RWPE1 (cell line): ENCODE measurements at regions not wholly inside any gene's neighbourhood (a gene's known extent, or its start where the extent isn't known, plus 50 kb on each side); places are given as distances from the start of the nearest gene placed in this dataset.

Experiments used
- CTCF ChIA-PET: fragments of 350-600 bp; sonication (Branson Sonifier 250); formaldehyde crosslinking; extraction: SDS; loops from one replicate; lab custom pipeline; 2021; lab: Yijun Ruan, JAX
- POLR2A ChIA-PET: fragments of 400-600 bp; formaldehyde crosslinking; extraction: SDS; loops from one replicate; lab custom pipeline; 2020; ENCODE audit warnings: antibody characterized with exemption; ENCODE audit not compliant: low non-redundant PET; lab: Yijun Ruan, JAX
- DNase-seq: peaks from one replicate; pipeline ENCODE4 v3.0.0; 2012; ENCODE audit warnings: low spot score
- H3K27ac ChIP-seq: fragments of 450-650 bp; 2 replicates; pipeline ENCODE4 v1.5.1; 2017
- CTCF ChIP-seq: fragments of 450-650 bp; conservative IDR thresholded peaks from 2 replicates; pipeline ENCODE4 v1.5.1; 2017; ENCODE audit warnings: low read depth, mild to moderate bottlenecking

- ChIA-PET CTCF (no interaction called here), POLR2A (no interaction called here)
- no peak overlapping the region for H3K27ac ChIP-seq
- DNase-seq: no peak
- TF ChIP-seq CTCF: no peak
Observed at GRCh38 chr6:14709066-14709670, 536.7 kb upstream of the JARID2 start.

- POLR2A ChIA-PET: no interaction called here
Observed at GRCh38 chr6:14709900-14710299, 536.0 kb upstream of the JARID2 start.

GRCh38 chr6:14710421-14710820 lies 535.4 kb upstream of the JARID2 start:
- TF ChIP-seq CTCF: no peak
- CTCF ChIA-PET: interaction anchor here (1.2 kb wide), 1 partner anchor 9 kb away, joined by 3 read pairs; no protein-coding TSS in a partner anchor
- POLR2A ChIA-PET: no interaction called here
- DNase-seq: no peak
- H3K27ac ChIP-seq: peak overlapping the region; percentile 53; the same call in 1 of the 2 replicates

More at GRCh38 chr6:14709900-14710299, 536.0 kb upstream of the JARID2 start:
- TF ChIP-seq CTCF: no peak
- DNase-seq: no peak
- H3K27ac ChIP-seq: no peak overlapping the region
- CTCF ChIA-PET: no interaction called here

- DNase-seq: peak; percentile 41
- H3K27ac ChIP-seq: peak overlapping the region; percentile 53
- ChIA-PET POLR2A (no interaction called here), CTCF (interaction anchor here (0.5 to 1.2 kb wide), 2 partner anchors 9 kb away, joined by 3 to 4 read pairs; no protein-coding TSS in a partner anchor)
- no peak for TF ChIP-seq CTCF
Observed at GRCh38 chr6:14711056-14711703, 534.7 kb upstream of the JARID2 start.

- peak overlapping the region; percentile 53 for H3K27ac ChIP-seq
- ChIA-PET POLR2A (no interaction called here), CTCF (interaction anchor here (0.5 to 1.2 kb wide), 2 partner anchors 8 to 10 kb away, joined by 3 to 4 read pairs; no protein-coding TSS in a partner anchor)
- no peak for DNase-seq
- no peak for TF ChIP-seq CTCF
Observed at GRCh38 chr6:14711704-14712379, 534.0 kb upstream of the JARID2 start.
